ENCODE measurements at regions not wholly inside any gene's neighbourhood (a gene's known extent, or its start where the extent isn't known, plus 50 kb on each side); places are given as distances from the start of the nearest gene placed in this dataset.
A peak's percentile ranks its signal among the peaks of the same experiment; 100 is the strongest.

GRCh38 chr6:141131616-141132015, 1001.1 kb upstream of the GJE1 start:
- no peak overlapping the region for H3K27ac ChIP-seq (ENCODE audit: low read length)
- no peak overlapping the region for H3K4me3 ChIP-seq (ENCODE audit: low read length)
- H3K27me3 ChIP-seq (ENCODE audit: control insufficient read depth, insufficient read depth, low read length) = no peaks in the 10 kb centered on the region
- WGBS (ENCODE audit: insufficient coverage, insufficient read length) = no CpG with 5 or more reads among the region's 3 CpGs
- H3K9me3 ChIP-seq (ENCODE audit: control insufficient read depth, insufficient read depth, low read length) = no peaks in the 10 kb centered on the region
- no peaks in the 10 kb centered on the region for H3K4me1 ChIP-seq (ENCODE audit: control insufficient read depth, insufficient read depth, low read length)
- DNase-seq (ENCODE audit: low read depth, low spot score) = no peak
- no peaks in the 10 kb centered on the region for H3K36me3 ChIP-seq (ENCODE audit: control insufficient read depth, insufficient read depth, low read length)

- DNase-seq (ENCODE audit: low read depth, low spot score) = no peak
- Histone ChIP-seq H3K27me3 (ENCODE audit: control insufficient read depth, insufficient read depth, low read length) (no peaks in the 10 kb centered on the region), H3K9me3 (ENCODE audit: control insufficient read depth, insufficient read depth, low read length) (no peaks in the 10 kb centered on the region), H3K4me1 (ENCODE audit: control insufficient read depth, insufficient read depth, low read length) (no peaks in the 10 kb centered on the region), H3K27ac (ENCODE audit: low read length) (no peak overlapping the region), H3K36me3 (ENCODE audit: control insufficient read depth, insufficient read depth, low read length) (no peaks in the 10 kb centered on the region), H3K4me3 (ENCODE audit: low read length) (no peak overlapping the region)
These were observed 1009.2 kb upstream of the GJE1 start for GRCh38 chr6:141123497-141123896.

- Histone ChIP-seq H3K9me3 (ENCODE audit: control insufficient read depth, insufficient read depth, low read length) (no peaks in the 10 kb centered on the region), H3K27ac (ENCODE audit: low read length) (no peak overlapping the region), H3K4me3 (ENCODE audit: low read length) (no peak overlapping the region), H3K27me3 (ENCODE audit: control insufficient read depth, insufficient read depth, low read length) (no peaks in the 10 kb centered on the region), H3K36me3 (ENCODE audit: control insufficient read depth, insufficient read depth, low read length) (no peaks in the 10 kb centered on the region), H3K4me1 (ENCODE audit: control insufficient read depth, insufficient read depth, low read length) (no peaks in the 10 kb centered on the region)
- no peak for DNase-seq (ENCODE audit: low read depth, low spot score)
These were observed 1009.7 kb upstream of the GJE1 start for GRCh38 chr6:141123049-141123448.

- H3K4me1 ChIP-seq (ENCODE audit: control insufficient read depth, insufficient read depth, low read length) = no peaks in the 10 kb centered on the region
- H3K9me3 ChIP-seq (ENCODE audit: control insufficient read depth, insufficient read depth, low read length) = no peaks in the 10 kb centered on the region
- no peaks in the 10 kb centered on the region for H3K36me3 ChIP-seq (ENCODE audit: control insufficient read depth, insufficient read depth, low read length)
- DNase-seq (ENCODE audit: low read depth, low spot score) = no peak
- no peaks in the 10 kb centered on the region for H3K27me3 ChIP-seq (ENCODE audit: control insufficient read depth, insufficient read depth, low read length)
- no CpG with 5 or more reads among the region's 2 CpGs for WGBS (ENCODE audit: insufficient coverage, insufficient read length)
- H3K4me3 ChIP-seq (ENCODE audit: low read length) = no peak overlapping the region
- no peak overlapping the region for H3K27ac ChIP-seq (ENCODE audit: low read length)
These were observed 1013.7 kb upstream of the GJE1 start for GRCh38 chr6:141118991-141119390.

GRCh38 chr6:141117874-141118273, 1014.9 kb upstream of the GJE1 start:
- no peak for DNase-seq (ENCODE audit: low read depth, low spot score)
- no peaks in the 10 kb centered on the region for H3K36me3 ChIP-seq (ENCODE audit: control insufficient read depth, insufficient read depth, low read length)
- no peaks in the 10 kb centered on the region for H3K4me1 ChIP-seq (ENCODE audit: control insufficient read depth, insufficient read depth, low read length)
- H3K9me3 ChIP-seq (ENCODE audit: control insufficient read depth, insufficient read depth, low read length) = no peaks in the 10 kb centered on the region
- H3K27me3 ChIP-seq (ENCODE audit: control insufficient read depth, insufficient read depth, low read length) = no peaks in the 10 kb centered on the region
- no peak overlapping the region for H3K27ac ChIP-seq (ENCODE audit: low read length)
- no peak overlapping the region for H3K4me3 ChIP-seq (ENCODE audit: low read length)

- Histone ChIP-seq H3K27me3 (ENCODE audit: control insufficient read depth, insufficient read depth, low read length) (no peaks in the 10 kb centered on the region), H3K4me1 (ENCODE audit: control insufficient read depth, insufficient read depth, low read length) (no peaks in the 10 kb centered on the region; the same call in 1 of the 2 replicates), H3K9me3 (ENCODE audit: control insufficient read depth, insufficient read depth, low read length) (no peaks in the 10 kb centered on the region), H3K36me3 (ENCODE audit: control insufficient read depth, insufficient read depth, low read length) (no peaks in the 10 kb centered on the region), H3K27ac (ENCODE audit: low read length) (no peak overlapping the region), H3K4me3 (ENCODE audit: low read length) (no peak overlapping the region)
- whole genome bisulfite sequencing (ENCODE audit: insufficient coverage, insufficient read length) = no CpG with 5 or more reads among the region's 2 CpGs
- no peak for DNase-seq (ENCODE audit: low read depth, low spot score)
These were observed 1022.2 kb upstream of the GJE1 start for GRCh38 chr6:141110481-141110880.

GRCh38 chr6:141107591-141108160, 1025.0 kb upstream of the GJE1 start:
- no CpG with 5 or more reads among the region's 1 CpG for WGBS (ENCODE audit: insufficient coverage, insufficient read length)
- Histone ChIP-seq H3K9me3 (ENCODE audit: control insufficient read depth, insufficient read depth, low read length) (no peaks in the 10 kb centered on the region), H3K36me3 (ENCODE audit: control insufficient read depth, insufficient read depth, low read length) (no peaks in the 10 kb centered on the region), H3K4me1 (ENCODE audit: control insufficient read depth, insufficient read depth, low read length) (no peaks in the 10 kb centered on the region; the same call in 1 of the 2 replicates), H3K27ac (ENCODE audit: low read length) (no peak overlapping the region), H3K4me3 (ENCODE audit: low read length) (no peak overlapping the region), H3K27me3 (ENCODE audit: control insufficient read depth, insufficient read depth, low read length) (no peaks in the 10 kb centered on the region)
- DNase-seq (ENCODE audit: low read depth, low spot score) = no peak

GRCh38 chr6:141105481-141105880, 1027.2 kb upstream of the GJE1 start:
- H3K4me1 ChIP-seq (ENCODE audit: control insufficient read depth, insufficient read depth, low read length) = no peaks in the 10 kb centered on the region; the same call in 1 of the 2 replicates
- H3K27me3 ChIP-seq (ENCODE audit: control insufficient read depth, insufficient read depth, low read length) = no peaks in the 10 kb centered on the region
- DNase-seq (ENCODE audit: low read depth, low spot score) = peak; percentile 88
- no peak overlapping the region for H3K4me3 ChIP-seq (ENCODE audit: low read length)
- no peaks in the 10 kb centered on the region for H3K9me3 ChIP-seq (ENCODE audit: control insufficient read depth, insufficient read depth, low read length)
- no peak overlapping the region for H3K27ac ChIP-seq (ENCODE audit: low read length)
- no peaks in the 10 kb centered on the region for H3K36me3 ChIP-seq (ENCODE audit: control insufficient read depth, insufficient read depth, low read length)

- Histone ChIP-seq H3K4me1 (ENCODE audit: control insufficient read depth, insufficient read depth, low read length) (no peaks in the 10 kb centered on the region; the same call in 1 of the 2 replicates), H3K4me3 (ENCODE audit: low read length) (no peak overlapping the region), H3K9me3 (ENCODE audit: control insufficient read depth, insufficient read depth, low read length) (no peaks in the 10 kb centered on the region), H3K27ac (ENCODE audit: low read length) (no peak overlapping the region), H3K27me3 (ENCODE audit: control insufficient read depth, insufficient read depth, low read length) (no peaks in the 10 kb centered on the region), H3K36me3 (ENCODE audit: control insufficient read depth, insufficient read depth, low read length) (no peaks in the 10 kb centered on the region)
- DNase-seq (ENCODE audit: low read depth, low spot score) = no peak
These were observed 1029.5 kb upstream of the GJE1 start for GRCh38 chr6:141103246-141103645.

GRCh38 chr6:141097471-141097870, 1035.3 kb upstream of the GJE1 start:
- H3K27ac ChIP-seq (ENCODE audit: low read length) = no peak overlapping the region
- H3K36me3 ChIP-seq (ENCODE audit: control insufficient read depth, insufficient read depth, low read length) = no peaks in the 10 kb centered on the region
- no peaks in the 10 kb centered on the region for H3K4me1 ChIP-seq (ENCODE audit: control insufficient read depth, insufficient read depth, low read length)
- no peaks in the 10 kb centered on the region for H3K9me3 ChIP-seq (ENCODE audit: control insufficient read depth, insufficient read depth, low read length)
- DNase-seq (ENCODE audit: low read depth, low spot score) = no peak
- no CpG with 5 or more reads among the region's 1 CpG for WGBS (ENCODE audit: insufficient coverage, insufficient read length)
- H3K4me3 ChIP-seq (ENCODE audit: low read length) = no peak overlapping the region
- H3K27me3 ChIP-seq (ENCODE audit: control insufficient read depth, insufficient read depth, low read length) = no peaks in the 10 kb centered on the region

- no peak overlapping the region for H3K27ac ChIP-seq (ENCODE audit: low read length)
- no CpG with 5 or more reads among the region's 1 CpG for WGBS (ENCODE audit: insufficient coverage, insufficient read length)
These were observed 1037.4 kb upstream of the GJE1 start for GRCh38 chr6:141095308-141095707.

More at GRCh38 chr6:141095308-141095707, 1037.4 kb upstream of the GJE1 start:
- DNase-seq (ENCODE audit: low read depth, low spot score) = no peak
- Histone ChIP-seq H3K9me3 (ENCODE audit: control insufficient read depth, insufficient read depth, low read length) (no peaks in the 10 kb centered on the region), H3K36me3 (ENCODE audit: control insufficient read depth, insufficient read depth, low read length) (no peaks in the 10 kb centered on the region), H3K27me3 (ENCODE audit: control insufficient read depth, insufficient read depth, low read length) (no peaks in the 10 kb centered on the region), H3K4me3 (ENCODE audit: low read length) (no peak overlapping the region), H3K4me1 (ENCODE audit: control insufficient read depth, insufficient read depth, low read length) (no peaks in the 10 kb centered on the region)

All from iPS DF 6.9 (cell line).